ENCODE measurements at regions not wholly inside any gene's neighbourhood (a gene's known extent, or its start where the extent isn't known, plus 50 kb on each side); places are given as distances from the start of the nearest gene placed in this dataset.

DNA sequence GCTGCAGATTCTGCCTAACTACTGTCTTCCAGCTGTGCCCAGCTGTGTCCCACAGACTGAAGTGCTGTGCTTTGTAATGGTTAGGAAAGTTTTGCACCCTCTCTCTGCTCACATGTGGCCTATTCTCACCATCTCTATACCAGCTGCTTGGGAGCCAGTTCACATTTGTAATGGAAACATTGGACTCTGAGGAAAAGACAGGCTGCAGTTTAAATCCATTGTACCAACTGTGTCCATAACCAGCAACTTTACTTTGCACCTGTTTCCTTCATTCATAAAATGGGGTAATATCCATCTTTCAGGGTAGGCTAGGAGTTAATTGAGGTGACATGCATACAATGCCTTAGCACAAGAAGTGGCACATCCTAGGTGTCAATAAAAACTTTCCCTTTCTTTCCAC is 344.0 kb downstream of the TNS1 start:
- DNase-seq (ENCODE audit: low spot score in 2 of 2) (no peak), ATAC-seq (replicated peaks; ENCODE audit: extremely low read depth, poor library complexity, severe bottlenecking) (no peak)
- H3K4me3 Mint-ChIP-seq: no peak overlapping the region
- no peaks in the 10 kb centered on the region for H3K9me3 Mint-ChIP-seq
- peaks cover 2% of the 10 kb centered on the region for H3K36me3 Mint-ChIP-seq (ENCODE audit: insufficient read depth)
- H3K27me3 Mint-ChIP-seq: peaks cover 6% of the 10 kb centered on the region
- H3K4me1 Mint-ChIP-seq: no peaks in the 10 kb centered on the region
- no peak overlapping the region for H3K27ac Mint-ChIP-seq (ENCODE audit: low read depth)

DNA sequence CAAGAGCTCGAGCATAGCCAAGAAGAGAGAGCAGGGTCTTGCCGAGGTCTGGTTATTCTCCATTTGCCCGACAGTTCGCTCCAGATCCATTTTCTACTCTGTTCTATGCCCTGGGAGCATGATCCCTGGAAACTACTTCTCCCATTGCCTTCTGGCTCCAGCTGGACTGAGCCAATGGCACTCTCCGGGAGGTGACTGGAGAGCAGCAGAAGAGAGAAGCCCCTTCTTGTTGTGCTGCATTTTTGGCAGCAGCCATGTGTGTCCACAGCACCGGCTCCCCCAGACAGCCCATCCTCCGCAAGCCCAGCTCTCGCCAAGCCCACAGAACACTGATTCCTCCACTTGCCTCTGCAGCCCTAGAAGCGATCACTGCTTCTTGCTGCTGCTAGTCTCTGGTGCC is 345.5 kb downstream of the TNS1 start:
- Mint-ChIP-seq H3K27ac (ENCODE audit: low read depth) (no peak overlapping the region), H3K4me1 (no peaks in the 10 kb centered on the region), H3K36me3 (ENCODE audit: insufficient read depth) (peaks cover 2% of the 10 kb centered on the region), H3K4me3 (no peak overlapping the region), H3K27me3 (peaks cover 6% of the 10 kb centered on the region), H3K9me3 (no peaks in the 10 kb centered on the region)
- ATAC-seq (replicated peaks; ENCODE audit: extremely low read depth, poor library complexity, severe bottlenecking): no peak
- no peak for DNase-seq (ENCODE audit: low spot score in 2 of 2)

DNA sequence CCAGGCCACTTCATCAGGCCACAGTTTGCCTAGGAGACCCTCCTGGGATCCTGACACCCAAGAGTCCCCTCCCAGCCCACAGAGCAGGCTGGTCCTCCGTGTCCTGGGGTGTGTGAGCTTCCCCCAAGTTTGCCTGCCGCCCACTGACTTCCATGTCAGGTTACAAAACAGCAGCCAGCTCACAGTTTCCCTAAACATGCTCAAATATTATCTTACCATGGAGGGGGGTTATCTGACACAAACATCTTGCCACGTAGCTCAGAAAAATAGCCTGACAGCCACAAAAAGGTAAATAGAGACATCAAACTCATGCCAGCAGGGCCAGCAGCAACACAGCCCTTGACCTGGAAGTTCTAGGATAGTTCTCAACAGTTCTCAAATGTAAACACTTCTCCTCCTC is 346.5 kb downstream of the TNS1 start:
- H3K27ac Mint-ChIP-seq (ENCODE audit: low read depth): no peak overlapping the region
- no peaks in the 10 kb centered on the region for H3K9me3 Mint-ChIP-seq
- H3K27me3 Mint-ChIP-seq: peaks cover 6% of the 10 kb centered on the region
- ATAC-seq (replicated peaks; ENCODE audit: extremely low read depth, poor library complexity, severe bottlenecking): no peak
- H3K4me1 Mint-ChIP-seq: no peaks in the 10 kb centered on the region
- H3K4me3 Mint-ChIP-seq: no peak overlapping the region
- no peak for DNase-seq (ENCODE audit: low spot score in 2 of 2)
- peaks cover 2% of the 10 kb centered on the region for H3K36me3 Mint-ChIP-seq (ENCODE audit: insufficient read depth)

DNA sequence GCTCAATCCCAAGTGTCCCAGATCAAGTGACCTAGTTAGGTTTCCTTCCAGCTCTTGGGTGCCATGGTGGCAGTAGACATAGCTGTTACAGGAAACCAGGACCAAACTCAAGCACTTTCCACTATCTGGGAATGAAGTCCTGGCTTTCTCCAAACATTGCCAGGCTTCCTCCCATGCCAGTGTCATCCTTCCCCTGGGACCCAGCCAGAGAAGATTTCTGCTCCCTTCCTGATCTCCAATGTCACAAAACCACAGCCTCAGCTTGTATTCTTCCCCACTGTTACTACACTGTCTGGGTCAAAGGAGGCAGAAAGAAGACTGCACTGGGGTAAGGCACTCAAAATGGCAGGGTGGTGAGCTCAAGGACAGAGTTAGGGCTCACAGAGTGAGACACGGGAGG is 347.1 kb downstream of the TNS1 start:
- Mint-ChIP-seq H3K27me3 (peaks cover 6% of the 10 kb centered on the region), H3K4me1 (no peaks in the 10 kb centered on the region), H3K4me3 (no peak overlapping the region), H3K36me3 (ENCODE audit: insufficient read depth) (peaks cover 2% of the 10 kb centered on the region), H3K9me3 (no peaks in the 10 kb centered on the region), H3K27ac (ENCODE audit: low read depth) (no peak overlapping the region)
- no peak for DNase-seq (ENCODE audit: low spot score in 2 of 2)
- ATAC-seq (replicated peaks; ENCODE audit: extremely low read depth, poor library complexity, severe bottlenecking): no peak

DNA sequence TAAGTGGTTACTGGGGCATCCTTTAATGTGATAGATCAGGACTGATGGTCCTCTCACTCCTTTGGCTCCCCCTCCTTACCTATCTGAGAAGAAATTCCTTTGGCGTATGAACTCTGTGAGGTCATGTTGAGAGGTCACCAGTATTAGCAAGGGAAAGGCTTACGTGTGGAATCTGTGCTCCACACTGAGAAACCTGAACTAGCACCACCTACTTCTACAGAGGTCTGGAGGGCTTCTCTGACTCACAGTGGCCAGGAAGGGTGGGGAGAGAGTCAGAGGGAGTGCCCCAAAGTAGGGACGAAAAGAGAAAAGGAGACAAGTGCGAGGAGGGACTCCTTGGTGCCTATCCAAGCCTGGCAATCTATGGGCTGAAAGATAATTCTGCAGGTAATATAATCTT is 348.6 kb downstream of the TNS1 start:
- DNase-seq (ENCODE audit: low spot score in 2 of 2) (no peak), ATAC-seq (replicated peaks; ENCODE audit: extremely low read depth, poor library complexity, severe bottlenecking) (no peak)
- H3K27ac Mint-ChIP-seq (ENCODE audit: low read depth): no peak overlapping the region
- peaks cover 2% of the 10 kb centered on the region for H3K36me3 Mint-ChIP-seq (ENCODE audit: insufficient read depth)
- H3K4me3 Mint-ChIP-seq: no peak overlapping the region
- peaks cover 10% of the 10 kb centered on the region for H3K27me3 Mint-ChIP-seq
- no peaks in the 10 kb centered on the region for H3K4me1 Mint-ChIP-seq
- no peaks in the 10 kb centered on the region for H3K9me3 Mint-ChIP-seq

DNA sequence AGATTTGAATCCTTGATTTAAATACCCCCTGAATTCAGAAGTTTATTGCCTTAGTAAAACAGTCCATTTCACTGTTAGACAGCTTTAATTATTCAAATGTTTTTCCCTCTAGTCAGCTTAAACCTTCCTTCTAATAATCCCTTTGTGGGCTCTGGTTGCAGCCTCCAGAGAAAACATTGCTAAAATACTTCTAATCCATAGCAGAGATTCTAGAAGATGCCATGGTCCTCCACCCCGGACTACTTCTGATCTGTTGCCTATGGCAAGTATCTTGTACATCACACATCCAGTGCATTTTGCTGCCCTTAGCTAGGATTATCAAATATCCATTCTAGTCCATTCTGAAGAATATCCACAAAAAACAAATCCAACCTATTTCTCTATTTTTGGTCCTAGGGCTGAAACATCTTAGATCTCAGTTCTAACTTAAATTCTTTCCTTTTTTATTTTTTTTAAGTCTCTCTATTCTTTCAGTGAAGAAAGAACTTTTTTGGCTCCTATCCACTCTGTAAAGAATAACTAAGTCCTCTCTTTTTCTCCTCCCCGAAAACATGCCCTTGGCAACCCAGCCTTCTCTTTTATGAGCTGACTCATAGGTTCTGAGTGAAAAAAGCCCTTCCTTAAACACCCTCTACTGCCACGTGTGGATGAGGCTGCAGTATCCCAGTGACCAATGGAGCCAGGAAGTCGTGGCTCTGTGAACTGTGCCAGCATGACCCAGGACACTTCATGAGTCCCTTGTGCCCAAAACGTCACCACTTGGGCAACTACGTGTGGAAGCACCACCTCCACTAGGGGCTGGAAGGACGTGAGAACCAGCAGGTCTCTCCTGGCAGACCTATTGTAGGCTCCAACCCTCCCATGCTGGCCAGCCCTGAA is 349.8 kb downstream of the TNS1 start:
- peaks cover 2% of the 10 kb centered on the region for H3K36me3 Mint-ChIP-seq (ENCODE audit: insufficient read depth)

DNA sequence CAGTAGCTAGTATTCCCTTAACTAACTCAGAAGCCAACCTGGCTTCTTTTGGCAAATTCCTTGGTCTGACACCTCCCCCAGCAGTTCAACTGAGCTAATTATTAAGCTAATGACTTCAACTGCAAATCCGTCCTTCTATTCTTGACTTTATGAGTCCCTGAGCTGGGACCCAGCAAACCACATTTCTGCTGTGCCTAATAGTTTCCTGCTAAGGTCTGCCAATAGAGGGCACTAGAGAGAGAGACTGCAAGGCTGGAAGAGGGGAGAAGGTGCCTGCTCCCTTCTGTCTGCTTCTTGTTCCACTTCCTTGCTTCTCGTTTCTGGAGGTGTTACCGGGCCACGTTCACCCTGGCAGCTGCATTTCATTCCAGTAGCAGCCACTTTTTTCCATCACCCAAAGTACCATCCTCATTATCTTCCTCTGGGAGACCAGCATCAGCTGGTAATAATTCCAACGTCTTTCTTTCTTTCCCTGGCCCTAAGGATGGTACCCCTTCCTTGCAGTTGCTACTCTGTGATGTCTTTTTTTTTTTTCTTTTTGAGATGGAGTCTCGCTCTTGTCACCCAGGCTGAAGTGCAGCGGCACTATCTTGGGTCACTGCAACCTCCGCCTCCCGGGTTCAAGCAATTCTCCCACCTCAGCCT is 352.0 kb downstream of the TNS1 start:
- Mint-ChIP-seq H3K27me3 (peaks cover 6% of the 10 kb centered on the region), H3K9me3 (no peaks in the 10 kb centered on the region), H3K27ac (ENCODE audit: low read depth) (no peak overlapping the region), H3K36me3 (ENCODE audit: insufficient read depth) (peaks cover 1% of the 10 kb centered on the region), H3K4me3 (no peak overlapping the region), H3K4me1 (no peaks in the 10 kb centered on the region)
- ATAC-seq (replicated peaks; ENCODE audit: extremely low read depth, poor library complexity, severe bottlenecking) (no peak), DNase-seq (ENCODE audit: low spot score in 2 of 2) (no peak)

More for the DNA sequence above, 349.8 kb downstream of the TNS1 start:
- H3K27ac Mint-ChIP-seq (ENCODE audit: low read depth): no peak overlapping the region
- DNase-seq (ENCODE audit: low spot score in 2 of 2): no peak
- no peaks in the 10 kb centered on the region for H3K9me3 Mint-ChIP-seq
- H3K4me3 Mint-ChIP-seq: no peak overlapping the region
- ATAC-seq (replicated peaks; ENCODE audit: extremely low read depth, poor library complexity, severe bottlenecking): no peak
- peaks cover 12% of the 10 kb centered on the region for H3K27me3 Mint-ChIP-seq
- no peaks in the 10 kb centered on the region for H3K4me1 Mint-ChIP-seq

DNA sequence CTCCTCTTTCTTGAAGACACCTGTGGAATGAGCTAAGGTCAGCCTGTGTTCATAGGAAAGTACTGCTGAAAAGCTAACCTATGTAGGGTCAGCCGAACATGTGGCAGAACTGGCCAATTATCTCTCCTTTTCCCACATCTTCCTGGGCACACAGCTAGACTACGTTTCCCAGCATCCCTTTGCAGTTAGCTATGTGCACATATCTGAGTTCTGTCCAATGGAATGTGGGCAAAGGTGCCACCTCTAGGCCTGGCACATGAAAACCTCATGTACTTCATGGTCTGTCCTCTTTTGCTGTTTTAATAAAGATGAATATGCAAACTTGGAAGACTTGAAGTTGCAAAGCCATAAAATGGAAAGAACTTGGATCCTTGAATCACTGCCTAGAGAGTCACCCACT is 352.6 kb downstream of the TNS1 start:
- no peaks in the 10 kb centered on the region for H3K9me3 Mint-ChIP-seq
- no peak overlapping the region for H3K4me3 Mint-ChIP-seq
- no peak overlapping the region for H3K27ac Mint-ChIP-seq (ENCODE audit: low read depth)
- peaks cover 6% of the 10 kb centered on the region for H3K27me3 Mint-ChIP-seq
- H3K36me3 Mint-ChIP-seq (ENCODE audit: insufficient read depth): no peaks in the 10 kb centered on the region
- ATAC-seq (replicated peaks; ENCODE audit: extremely low read depth, poor library complexity, severe bottlenecking) (no peak), DNase-seq (ENCODE audit: low spot score in 2 of 2) (no peak)
- no peaks in the 10 kb centered on the region for H3K4me1 Mint-ChIP-seq

DNA sequence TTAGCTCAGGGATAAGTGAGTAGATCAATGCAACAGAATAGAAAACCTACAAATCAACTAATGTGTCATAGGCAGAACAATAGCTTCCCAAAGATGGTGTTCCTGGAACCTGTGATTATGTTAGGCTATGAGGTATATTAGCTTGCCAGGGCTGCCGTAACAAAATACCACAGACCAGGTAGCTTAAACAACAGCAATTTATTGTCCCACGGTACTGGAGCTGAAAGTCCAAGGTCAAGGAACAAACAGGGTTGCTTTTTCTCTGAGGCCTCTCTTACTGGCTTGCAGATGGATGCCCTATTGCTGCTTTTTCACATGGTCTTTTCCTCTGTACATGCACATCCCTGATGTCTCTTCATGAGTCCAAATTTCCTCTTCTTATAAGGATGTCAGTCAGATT is 354.9 kb downstream of the TNS1 start:
- no peak for DNase-seq (ENCODE audit: low spot score in 2 of 2)
- ATAC-seq (replicated peaks; ENCODE audit: extremely low read depth, poor library complexity, severe bottlenecking): no peak
- Mint-ChIP-seq H3K27ac (ENCODE audit: low read depth) (no peak overlapping the region), H3K4me1 (no peaks in the 10 kb centered on the region), H3K9me3 (no peaks in the 10 kb centered on the region), H3K4me3 (no peak overlapping the region), H3K27me3 (peaks cover 6% of the 10 kb centered on the region), H3K36me3 (ENCODE audit: insufficient read depth) (no peaks in the 10 kb centered on the region)

DNA sequence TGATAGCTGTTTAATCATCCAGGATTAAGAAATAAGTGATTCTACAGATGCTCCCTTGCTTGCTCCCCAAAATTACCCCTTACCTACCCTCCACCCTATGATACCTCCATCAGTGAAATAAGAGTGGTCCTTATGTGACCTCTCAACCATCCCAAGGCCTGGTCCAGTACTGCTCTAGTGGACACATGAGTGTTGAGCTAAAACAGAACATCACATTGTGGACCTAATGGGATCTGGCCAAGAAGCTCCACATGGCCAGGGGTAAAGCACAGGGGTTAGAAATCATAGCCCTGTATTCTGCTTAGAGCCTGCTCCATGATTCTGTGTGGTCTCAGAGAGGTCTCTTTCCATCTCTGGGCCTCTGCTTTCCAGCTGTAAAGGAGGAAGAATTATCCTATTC is 355.6 kb downstream of the TNS1 start:
- H3K27me3 Mint-ChIP-seq: peaks cover 6% of the 10 kb centered on the region
- DNase-seq (ENCODE audit: low spot score in 2 of 2) (no peak), ATAC-seq (replicated peaks; ENCODE audit: extremely low read depth, poor library complexity, severe bottlenecking) (no peak)
- no peaks in the 10 kb centered on the region for H3K9me3 Mint-ChIP-seq
- no peaks in the 10 kb centered on the region for H3K4me1 Mint-ChIP-seq
- H3K27ac Mint-ChIP-seq (ENCODE audit: low read depth): no peak overlapping the region
- no peaks in the 10 kb centered on the region for H3K36me3 Mint-ChIP-seq (ENCODE audit: insufficient read depth)
- H3K4me3 Mint-ChIP-seq: no peak overlapping the region

DNA sequence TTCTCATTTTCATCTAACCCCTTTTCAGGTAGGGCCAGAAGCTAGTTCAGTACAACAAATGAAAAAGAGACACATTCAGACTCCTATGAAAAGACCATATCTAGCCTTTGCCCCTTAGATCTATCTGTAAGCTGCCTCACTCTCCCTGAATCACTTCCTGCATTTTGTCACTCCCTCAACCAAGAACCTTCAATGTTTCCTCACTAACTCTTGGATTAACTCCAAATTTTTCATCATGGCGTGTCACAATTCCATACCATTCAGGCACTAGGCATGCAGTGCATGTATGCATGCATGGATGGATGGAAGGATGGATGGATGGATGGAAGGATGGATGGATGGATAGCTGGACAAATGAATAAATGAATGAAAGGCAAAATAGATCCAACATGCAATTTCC is 356.9 kb downstream of the TNS1 start:
- Mint-ChIP-seq H3K4me1 (no peaks in the 10 kb centered on the region), H3K4me3 (no peak overlapping the region), H3K36me3 (ENCODE audit: insufficient read depth) (no peaks in the 10 kb centered on the region), H3K27ac (ENCODE audit: low read depth) (no peak overlapping the region), H3K9me3 (no peaks in the 10 kb centered on the region), H3K27me3 (peaks cover 6% of the 10 kb centered on the region)
- DNase-seq (ENCODE audit: low spot score in 2 of 2) (no peak), ATAC-seq (replicated peaks; ENCODE audit: extremely low read depth, poor library complexity, severe bottlenecking) (no peak)

DNA sequence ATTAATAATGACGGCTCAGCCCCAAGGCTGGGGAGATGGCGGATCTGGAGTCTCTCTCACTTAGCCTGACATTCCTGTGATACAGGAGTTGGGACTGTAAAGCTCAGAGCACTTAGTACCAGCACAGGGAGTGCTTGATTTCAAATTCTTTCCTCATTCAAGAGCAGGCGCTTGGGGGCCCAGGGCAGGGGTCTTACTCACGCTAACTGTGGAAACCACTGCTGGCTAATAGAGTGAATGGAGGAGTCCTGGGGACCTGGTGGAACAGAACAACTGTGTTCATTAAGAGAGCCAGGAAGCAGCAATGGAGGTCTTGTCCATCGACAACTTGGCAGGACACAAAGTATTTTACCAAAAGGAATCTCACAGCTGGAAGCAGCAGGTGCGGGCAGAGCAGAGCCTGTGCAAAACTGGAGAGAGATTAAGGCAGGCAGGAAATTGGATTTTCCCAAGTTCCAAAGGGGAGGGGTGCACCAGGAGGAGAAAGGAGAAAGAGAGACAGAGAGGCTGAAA is 358.9 kb downstream of the TNS1 start:
- no peaks in the 10 kb centered on the region for H3K36me3 Mint-ChIP-seq (ENCODE audit: insufficient read depth)
- H3K27me3 Mint-ChIP-seq: no peaks in the 10 kb centered on the region
- H3K4me3 Mint-ChIP-seq: no peak overlapping the region
- H3K27ac Mint-ChIP-seq (ENCODE audit: low read depth): no peak overlapping the region
- H3K4me1 Mint-ChIP-seq: no peaks in the 10 kb centered on the region
- no peak for DNase-seq (ENCODE audit: low spot score in 2 of 2)
- no peaks in the 10 kb centered on the region for H3K9me3 Mint-ChIP-seq
- ATAC-seq (replicated peaks; ENCODE audit: extremely low read depth, poor library complexity, severe bottlenecking): no peak

DNA sequence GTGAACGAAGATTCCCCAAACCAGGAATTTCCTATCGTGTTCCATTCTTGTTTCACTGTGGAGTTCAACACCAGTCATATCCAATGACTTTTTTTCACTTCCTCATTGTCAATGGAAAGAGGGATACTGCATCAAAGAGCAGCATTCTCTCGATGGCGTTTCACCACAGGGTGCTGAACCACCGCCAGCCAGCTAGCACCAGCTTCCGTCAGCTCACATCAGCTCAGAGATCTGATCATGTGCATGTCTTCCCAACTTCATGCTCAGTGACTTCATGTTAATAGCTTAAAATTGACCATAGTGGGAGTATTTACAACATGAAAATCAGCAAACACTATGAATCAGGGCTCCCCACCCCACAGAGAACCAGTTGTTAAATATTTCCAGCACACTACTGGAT is 359.9 kb downstream of the TNS1 start:
- DNase-seq (ENCODE audit: low spot score in 2 of 2): no peak
- no peaks in the 10 kb centered on the region for H3K36me3 Mint-ChIP-seq (ENCODE audit: insufficient read depth)
- H3K4me3 Mint-ChIP-seq: no peak overlapping the region
- no peaks in the 10 kb centered on the region for H3K27me3 Mint-ChIP-seq
- H3K27ac Mint-ChIP-seq (ENCODE audit: low read depth): no peak overlapping the region
- ATAC-seq (replicated peaks; ENCODE audit: extremely low read depth, poor library complexity, severe bottlenecking): no peak
- H3K4me1 Mint-ChIP-seq: no peaks in the 10 kb centered on the region
- H3K9me3 Mint-ChIP-seq: no peaks in the 10 kb centered on the region
